ENCODE measurements at regions not wholly inside any gene's neighbourhood (a gene's known extent, or its start where the extent isn't known, plus 50 kb on each side); places are given as distances from the start of the nearest gene placed in this dataset.
"Not testable (repeated sequence)": the region's sequence is repeated elsewhere in the genome, so short reads cannot be mapped to it uniquely, and the experiment has no call there.

DNA sequence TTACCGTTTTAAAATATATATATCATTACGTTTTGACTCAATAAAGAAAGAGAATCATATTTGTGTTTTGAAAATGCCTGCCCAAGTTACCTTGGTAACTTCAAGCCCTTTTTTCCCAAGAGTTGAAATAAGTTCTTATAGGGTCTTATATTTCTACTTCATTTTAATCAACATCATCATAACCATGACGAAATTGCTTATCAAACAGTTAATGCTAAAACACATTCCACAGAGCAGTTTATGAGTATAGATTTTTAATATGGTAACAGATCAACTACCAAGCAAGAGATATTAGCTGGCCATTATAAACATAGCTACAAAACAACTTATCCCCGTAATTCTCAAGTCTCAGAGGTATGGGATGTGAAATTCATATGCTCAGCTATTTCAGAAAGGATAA is 197.9 kb upstream of the LRRTM4 start:
- no peaks in the 10 kb centered on the region for H3K4me1 ChIP-seq (ENCODE audit: control insufficient read depth, insufficient read depth, low read length)
- H3K36me3 ChIP-seq (ENCODE audit: control insufficient read depth, insufficient read depth, low read length), result no peaks in the 10 kb centered on the region
- no peak overlapping the region for H3K4me3 ChIP-seq (ENCODE audit: insufficient read depth, low read depth, low read length)
- 100% methylated on average over 1 of the region's 4 CpGs; no CpG with 5 or more reads in 1 of the 2 experiments for WGBS, 2 experiments
- no peak overlapping the region for H3K27ac ChIP-seq (ENCODE audit: insufficient read depth, low read depth, low read length, poor library complexity, severe bottlenecking)
- no peaks in the 10 kb centered on the region for H3K27me3 ChIP-seq (ENCODE audit: control insufficient read depth, insufficient read depth, low read length, poor library complexity, severe bottlenecking)
- H3K9me3 ChIP-seq (ENCODE audit: control insufficient read depth, low read length), result no peaks in the 10 kb centered on the region

DNA sequence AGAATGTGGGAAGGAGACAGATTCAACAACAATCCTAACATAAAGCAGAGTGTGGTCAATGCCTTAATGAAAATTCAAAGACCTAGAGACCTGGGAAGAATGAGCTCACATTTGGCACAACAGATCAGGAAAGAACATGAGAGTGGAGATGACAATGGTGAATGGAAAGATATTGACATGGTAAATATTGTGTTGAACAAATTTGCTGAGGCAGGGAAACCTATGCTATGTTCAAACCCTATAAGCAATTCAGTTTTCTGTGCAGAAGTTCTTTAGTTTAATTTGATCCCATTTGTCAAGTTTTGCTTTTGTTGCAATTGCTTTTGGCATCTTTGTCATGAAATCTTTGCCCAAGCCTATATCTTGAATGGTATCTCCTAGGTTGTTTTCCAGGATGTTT is 199.4 kb upstream of the LRRTM4 start:
- Histone ChIP-seq H3K27me3 (ENCODE audit: control insufficient read depth, insufficient read depth, low read length, poor library complexity, severe bottlenecking) (no peaks in the 10 kb centered on the region), H3K4me3 (ENCODE audit: insufficient read depth, low read depth, low read length) (no peak overlapping the region), H3K36me3 (ENCODE audit: control insufficient read depth, insufficient read depth, low read length) (no peaks in the 10 kb centered on the region), H3K9me3 (ENCODE audit: control insufficient read depth, low read length) (no peaks in the 10 kb centered on the region), H3K27ac (ENCODE audit: insufficient read depth, low read depth, low read length, poor library complexity, severe bottlenecking) (no peak overlapping the region), H3K4me1 (ENCODE audit: control insufficient read depth, insufficient read depth, low read length) (no peaks in the 10 kb centered on the region)

- Histone ChIP-seq H3K4me3 (ENCODE audit: insufficient read depth, low read depth, low read length) (no peak overlapping the region), H3K4me1 (ENCODE audit: control insufficient read depth, insufficient read depth, low read length) (no peaks in the 10 kb centered on the region), H3K36me3 (ENCODE audit: control insufficient read depth, insufficient read depth, low read length) (no peaks in the 10 kb centered on the region), H3K27me3 (ENCODE audit: control insufficient read depth, insufficient read depth, low read length, poor library complexity, severe bottlenecking) (no peaks in the 10 kb centered on the region), H3K27ac (ENCODE audit: insufficient read depth, low read depth, low read length, poor library complexity, severe bottlenecking) (no peak overlapping the region), H3K9me3 (ENCODE audit: control insufficient read depth, low read length) (no peaks in the 10 kb centered on the region)
- WGBS, 2 experiments, result 93% methylated on average over 1 of the region's 1 CpG; no CpG with 5 or more reads in 1 of the 2 experiments
These were observed 202.9 kb upstream of the LRRTM4 start for GRCh38 chr2:77725045-77725444.

GRCh38 chr2:77734662-77735340 is 212.6 kb upstream of the LRRTM4 start:
- not testable (repeated sequence) for H3K4me1 ChIP-seq (ENCODE audit: control insufficient read depth, insufficient read depth, low read length); H3K36me3 ChIP-seq (ENCODE audit: control insufficient read depth, insufficient read depth, low read length); H3K4me3 ChIP-seq (ENCODE audit: insufficient read depth, low read depth, low read length); H3K27me3 ChIP-seq (ENCODE audit: control insufficient read depth, insufficient read depth, low read length, poor library complexity, severe bottlenecking); H3K27ac ChIP-seq (ENCODE audit: insufficient read depth, low read depth, low read length, poor library complexity, severe bottlenecking); H3K9me3 ChIP-seq (ENCODE audit: control insufficient read depth, low read length)
- 94% methylated on average over 37 to 39 of the region's 39 CpGs for WGBS, 2 experiments

DNA sequence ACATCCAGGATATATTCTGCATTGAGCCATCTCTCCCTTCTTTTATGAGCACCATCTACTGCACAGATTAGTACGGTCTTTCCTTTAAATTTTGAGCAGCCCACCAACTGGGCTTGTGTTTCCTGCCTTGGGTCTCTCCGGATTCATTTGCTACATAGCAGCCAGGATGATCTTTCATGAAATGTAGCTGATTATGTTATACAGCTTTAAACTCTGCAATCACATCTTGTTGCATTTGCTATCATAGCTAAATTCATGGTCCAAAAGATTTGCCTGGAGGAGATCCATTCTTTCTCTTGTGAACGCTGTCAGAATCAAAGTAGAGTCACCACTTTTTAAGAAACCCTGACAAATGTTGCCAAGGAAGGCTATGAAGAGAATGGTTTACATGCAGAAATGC is 215.1 kb upstream of the LRRTM4 start:
- H3K36me3 ChIP-seq (ENCODE audit: control insufficient read depth, insufficient read depth, low read length), result no peaks in the 10 kb centered on the region
- 75 to 76% methylated on average over 3 of the region's 3 CpGs for WGBS, 2 experiments
- H3K4me1 ChIP-seq (ENCODE audit: control insufficient read depth, insufficient read depth, low read length), result no peaks in the 10 kb centered on the region
- no peaks in the 10 kb centered on the region for H3K27me3 ChIP-seq (ENCODE audit: control insufficient read depth, insufficient read depth, low read length, poor library complexity, severe bottlenecking)
- no peak overlapping the region for H3K4me3 ChIP-seq (ENCODE audit: insufficient read depth, low read depth, low read length)
- no peaks in the 10 kb centered on the region for H3K9me3 ChIP-seq (ENCODE audit: control insufficient read depth, low read length)
- no peak overlapping the region for H3K27ac ChIP-seq (ENCODE audit: insufficient read depth, low read depth, low read length, poor library complexity, severe bottlenecking)

- Histone ChIP-seq H3K9me3 (ENCODE audit: control insufficient read depth, low read length) (no peaks in the 10 kb centered on the region), H3K4me1 (ENCODE audit: control insufficient read depth, insufficient read depth, low read length) (no peaks in the 10 kb centered on the region), H3K27ac (ENCODE audit: insufficient read depth, low read depth, low read length, poor library complexity, severe bottlenecking) (no peak overlapping the region), H3K36me3 (ENCODE audit: control insufficient read depth, insufficient read depth, low read length) (no peaks in the 10 kb centered on the region), H3K27me3 (ENCODE audit: control insufficient read depth, insufficient read depth, low read length, poor library complexity, severe bottlenecking) (no peaks in the 10 kb centered on the region), H3K4me3 (ENCODE audit: insufficient read depth, low read depth, low read length) (no peak overlapping the region)
- 95 to 100% methylated on average over 2 of the region's 2 CpGs for WGBS, 2 experiments
These were observed 224.6 kb upstream of the LRRTM4 start for GRCh38 chr2:77746780-77747179.

DNA sequence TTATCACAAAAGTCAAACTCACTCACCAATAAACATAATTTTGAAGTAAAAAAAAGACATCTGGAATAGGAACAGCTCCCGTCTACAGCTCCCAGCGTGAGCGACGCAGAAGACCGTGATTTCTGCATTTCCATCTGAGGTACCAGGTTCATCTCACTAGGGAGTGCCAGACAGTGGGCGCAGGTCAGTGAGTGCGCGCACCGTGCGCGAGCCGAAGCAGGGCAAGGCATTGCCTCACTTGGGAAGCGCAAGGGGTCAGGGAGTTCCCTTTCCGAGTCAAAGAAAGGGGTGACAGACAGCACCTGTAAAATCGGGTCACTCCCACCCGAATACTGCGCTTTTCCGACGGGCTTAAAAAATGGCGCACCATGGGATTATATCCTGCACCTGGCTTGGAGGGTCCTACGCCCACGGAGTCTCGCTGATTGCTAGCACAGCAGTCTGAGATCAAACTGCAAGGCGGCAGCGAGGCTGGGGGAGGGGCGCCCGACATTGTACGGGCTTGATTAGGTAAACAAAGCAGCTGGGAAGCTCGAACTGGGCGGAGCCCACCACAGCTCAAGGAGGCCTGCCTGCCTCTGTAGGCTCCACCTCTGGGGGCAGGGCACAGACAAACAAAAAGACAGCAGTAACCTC is 231.7 kb upstream of the LRRTM4 start:
- H3K9me3 ChIP-seq (ENCODE audit: control insufficient read depth, low read length); H3K4me1 ChIP-seq (ENCODE audit: control insufficient read depth, insufficient read depth, low read length); H3K36me3 ChIP-seq (ENCODE audit: control insufficient read depth, insufficient read depth, low read length); H3K27me3 ChIP-seq (ENCODE audit: control insufficient read depth, insufficient read depth, low read length, poor library complexity, severe bottlenecking); H3K27ac ChIP-seq (ENCODE audit: insufficient read depth, low read depth, low read length, poor library complexity, severe bottlenecking): not testable (repeated sequence)
- WGBS, 2 experiments, result 8 to 16% methylated on average over 28 to 29 of the region's 30 CpGs
- peak overlapping the region; percentile 32 for H3K4me3 ChIP-seq (ENCODE audit: insufficient read depth, low read depth, low read length)

- Histone ChIP-seq H3K9me3 (ENCODE audit: control insufficient read depth, low read length) (no peaks in the 10 kb centered on the region), H3K27ac (ENCODE audit: insufficient read depth, low read depth, low read length, poor library complexity, severe bottlenecking) (no peak overlapping the region), H3K36me3 (ENCODE audit: control insufficient read depth, insufficient read depth, low read length) (no peaks in the 10 kb centered on the region), H3K4me3 (ENCODE audit: insufficient read depth, low read depth, low read length) (no peak overlapping the region), H3K4me1 (ENCODE audit: control insufficient read depth, insufficient read depth, low read length) (no peaks in the 10 kb centered on the region), H3K27me3 (ENCODE audit: control insufficient read depth, insufficient read depth, low read length, poor library complexity, severe bottlenecking) (no peaks in the 10 kb centered on the region)
- WGBS, 2 experiments, result 87 to 89% methylated on average over 8 of the region's 8 CpGs
These were observed 245.4 kb upstream of the LRRTM4 start for GRCh38 chr2:77767388-77768076.

DNA sequence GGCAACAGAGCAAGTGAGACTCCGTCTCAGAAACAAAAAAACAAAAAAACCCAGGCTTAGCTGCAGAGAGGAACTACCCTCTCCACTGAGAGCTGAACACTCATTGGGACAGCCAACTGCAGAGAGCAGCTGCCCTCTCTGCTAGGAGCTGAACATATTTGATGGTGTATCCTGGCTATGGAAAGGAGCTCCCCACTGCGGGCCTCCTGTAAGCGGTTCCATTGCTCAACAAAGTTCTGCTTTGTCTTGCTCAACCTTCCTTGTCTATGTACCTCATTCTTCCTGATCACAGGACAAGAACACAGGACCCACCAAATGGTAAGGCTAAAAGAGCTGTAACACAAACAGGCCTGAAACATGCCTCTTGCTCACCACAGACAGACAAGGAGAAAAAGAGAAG is 246.3 kb upstream of the LRRTM4 start:
- Histone ChIP-seq H3K36me3 (ENCODE audit: control insufficient read depth, insufficient read depth, low read length) (no peaks in the 10 kb centered on the region), H3K4me3 (ENCODE audit: insufficient read depth, low read depth, low read length) (no peak overlapping the region), H3K9me3 (ENCODE audit: control insufficient read depth, low read length) (no peaks in the 10 kb centered on the region), H3K27ac (ENCODE audit: insufficient read depth, low read depth, low read length, poor library complexity, severe bottlenecking) (no peak overlapping the region), H3K27me3 (ENCODE audit: control insufficient read depth, insufficient read depth, low read length, poor library complexity, severe bottlenecking) (no peaks in the 10 kb centered on the region), H3K4me1 (ENCODE audit: control insufficient read depth, insufficient read depth, low read length) (no peaks in the 10 kb centered on the region)
- whole genome bisulfite sequencing, 2 experiments, result 93 to 94% methylated on average over 3 of the region's 3 CpGs

DNA sequence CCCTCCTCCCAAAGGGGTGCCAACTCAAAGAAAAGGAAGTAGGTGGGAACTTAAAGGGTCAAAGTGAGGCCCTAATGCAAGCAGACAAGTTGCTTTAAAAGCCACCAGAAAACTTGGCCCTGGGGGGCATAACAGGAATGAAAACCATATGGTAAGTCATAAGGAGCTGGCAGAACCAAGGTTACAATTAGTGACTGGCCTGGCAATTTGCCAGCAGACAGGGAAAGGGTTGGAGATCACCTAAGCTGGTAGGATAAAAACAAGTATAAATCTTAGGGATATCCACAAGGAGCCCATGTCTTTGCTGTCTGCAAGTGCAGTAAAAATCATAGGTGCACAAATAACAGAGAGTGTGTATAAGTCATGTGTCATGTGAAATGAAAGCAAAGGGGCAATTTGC is 256.7 kb upstream of the LRRTM4 start:
- Histone ChIP-seq H3K9me3 (ENCODE audit: control insufficient read depth, low read length) (no peaks in the 10 kb centered on the region), H3K27ac (ENCODE audit: insufficient read depth, low read depth, low read length, poor library complexity, severe bottlenecking) (no peak overlapping the region), H3K4me1 (ENCODE audit: control insufficient read depth, insufficient read depth, low read length) (no peaks in the 10 kb centered on the region), H3K4me3 (ENCODE audit: insufficient read depth, low read depth, low read length) (no peak overlapping the region), H3K27me3 (ENCODE audit: control insufficient read depth, insufficient read depth, low read length, poor library complexity, severe bottlenecking) (no peaks in the 10 kb centered on the region), H3K36me3 (ENCODE audit: control insufficient read depth, insufficient read depth, low read length) (no peaks in the 10 kb centered on the region)
